22Rv1 (cell line): ENCODE measurements at regions not wholly inside any gene's neighbourhood (a gene's known extent, or its start where the extent isn't known, plus 50 kb on each side); places are given as distances from the start of the nearest gene placed in this dataset.

ENCODE experiments used
- H3K27ac ChIP-seq: fragments of 450-650 bp; 2 replicates; pipeline ENCODE4 v1.5.1; 2017
- ZFX ChIP-seq: fragments of 450-650 bp; IDR thresholded peaks from 2 replicates; pipeline ENCODE4 v1.6.1; 2017; ENCODE audit warnings: antibody characterized with exemption, borderline replicate concordance
- TF ChIP-seq, protein P1 (sequence below): fragments of 450-650 bp; IDR thresholded peaks from 2 replicates; pipeline ENCODE4 v1.5.1; 2017; ENCODE audit warnings: mild to moderate bottlenecking

DNA sequence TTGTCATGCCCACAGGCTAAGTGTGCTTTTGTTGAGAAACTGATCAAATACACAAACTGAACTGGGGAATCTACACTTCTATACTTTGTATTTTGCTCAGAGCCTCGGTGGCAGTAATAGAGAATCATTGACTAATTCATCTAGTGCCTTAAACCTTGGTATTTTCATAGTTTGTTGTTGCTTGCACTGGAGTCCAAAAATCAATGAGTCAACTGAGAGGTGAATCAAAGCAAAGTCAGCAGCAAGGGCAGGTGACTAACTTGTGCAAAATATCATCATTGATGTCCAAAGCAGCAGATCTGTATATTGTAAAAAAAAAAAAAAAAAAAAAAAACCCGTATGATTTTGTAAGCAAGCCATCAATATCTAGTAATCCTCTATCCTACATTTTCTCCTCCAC lies 296.4 kb downstream of the MAP2K6 start:
- TF ChIP-seq, protein P1, sequence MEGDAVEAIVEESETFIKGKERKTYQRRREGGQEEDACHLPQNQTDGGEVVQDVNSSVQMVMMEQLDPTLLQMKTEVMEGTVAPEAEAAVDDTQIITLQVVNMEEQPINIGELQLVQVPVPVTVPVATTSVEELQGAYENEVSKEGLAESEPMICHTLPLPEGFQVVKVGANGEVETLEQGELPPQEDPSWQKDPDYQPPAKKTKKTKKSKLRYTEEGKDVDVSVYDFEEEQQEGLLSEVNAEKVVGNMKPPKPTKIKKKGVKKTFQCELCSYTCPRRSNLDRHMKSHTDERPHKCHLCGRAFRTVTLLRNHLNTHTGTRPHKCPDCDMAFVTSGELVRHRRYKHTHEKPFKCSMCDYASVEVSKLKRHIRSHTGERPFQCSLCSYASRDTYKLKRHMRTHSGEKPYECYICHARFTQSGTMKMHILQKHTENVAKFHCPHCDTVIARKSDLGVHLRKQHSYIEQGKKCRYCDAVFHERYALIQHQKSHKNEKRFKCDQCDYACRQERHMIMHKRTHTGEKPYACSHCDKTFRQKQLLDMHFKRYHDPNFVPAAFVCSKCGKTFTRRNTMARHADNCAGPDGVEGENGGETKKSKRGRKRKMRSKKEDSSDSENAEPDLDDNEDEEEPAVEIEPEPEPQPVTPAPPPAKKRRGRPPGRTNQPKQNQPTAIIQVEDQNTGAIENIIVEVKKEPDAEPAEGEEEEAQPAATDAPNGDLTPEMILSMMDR = no peak
- H3K27ac ChIP-seq = no peak overlapping the region

DNA sequence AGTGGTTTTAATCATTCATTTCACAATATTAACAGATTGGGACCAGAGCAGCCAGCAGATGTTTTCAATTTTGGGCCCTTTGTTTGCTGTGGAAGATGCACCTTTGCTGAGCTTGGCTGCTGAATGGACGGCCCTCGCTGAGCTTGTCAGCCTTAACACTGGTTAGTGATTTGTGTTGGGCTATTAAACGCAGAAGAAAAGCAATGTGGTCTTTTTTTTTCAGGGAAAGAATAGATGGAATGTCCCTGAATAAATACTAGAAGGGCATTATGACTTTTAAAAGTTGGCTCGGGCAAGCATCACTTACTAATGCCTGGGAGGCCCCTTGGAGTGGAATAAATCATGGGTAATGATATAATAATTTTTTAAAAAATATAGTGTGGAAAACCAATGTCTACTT lies 297.0 kb downstream of the MAP2K6 start:
- no peak overlapping the region for H3K27ac ChIP-seq
- no peak for TF ChIP-seq ZFX
- TF ChIP-seq, protein P1 = no peak

DNA sequence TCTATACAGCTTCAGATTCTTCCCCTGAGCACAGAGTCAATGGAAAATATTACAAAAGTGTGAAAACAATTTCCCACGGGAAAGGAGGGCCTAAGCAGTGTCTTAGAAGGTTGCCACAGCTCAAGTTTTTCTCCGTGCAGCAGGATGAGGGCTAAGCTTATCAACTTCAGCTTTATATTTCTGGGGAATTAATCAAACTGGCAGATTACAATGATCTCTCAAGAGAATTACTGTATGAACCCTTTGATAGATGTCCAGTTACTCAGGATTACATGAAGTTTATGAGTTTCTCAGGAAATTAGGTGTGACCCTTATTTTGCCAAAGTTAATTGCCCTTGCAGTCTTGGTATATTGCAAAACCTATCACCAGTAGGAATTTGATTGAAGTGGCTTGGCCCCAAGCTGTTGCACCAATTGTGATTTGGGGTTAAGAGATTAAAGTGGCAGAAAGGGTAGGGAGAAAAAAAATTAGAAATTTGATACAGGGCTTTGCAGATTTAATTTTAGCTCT lies 298.4 kb downstream of the MAP2K6 start:
- no peak overlapping the region for H3K27ac ChIP-seq
- TF ChIP-seq, protein P1 = no peak
- no peak for TF ChIP-seq ZFX

DNA sequence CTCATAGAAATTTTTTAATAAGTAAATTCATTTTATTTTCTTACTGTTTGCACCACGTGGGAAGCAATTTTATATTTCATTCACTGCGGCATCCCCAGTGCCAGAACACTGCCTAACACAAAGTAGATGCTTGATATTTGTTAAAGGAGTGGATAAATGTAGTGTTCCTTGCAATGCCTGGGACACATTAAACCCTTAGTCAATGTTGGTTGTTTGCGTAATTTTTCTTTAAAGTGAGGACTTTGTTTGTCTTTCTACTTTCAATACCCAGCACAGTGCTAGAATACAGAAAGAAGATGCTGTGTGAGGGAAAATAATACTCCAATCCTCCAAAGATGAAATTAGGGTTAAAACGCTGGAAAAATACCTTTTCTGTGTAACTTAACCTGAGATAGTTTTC lies 299.3 kb downstream of the MAP2K6 start:
- TF ChIP-seq, protein P1 = no peak
- no peak for TF ChIP-seq ZFX
- H3K27ac ChIP-seq = no peak overlapping the region

DNA sequence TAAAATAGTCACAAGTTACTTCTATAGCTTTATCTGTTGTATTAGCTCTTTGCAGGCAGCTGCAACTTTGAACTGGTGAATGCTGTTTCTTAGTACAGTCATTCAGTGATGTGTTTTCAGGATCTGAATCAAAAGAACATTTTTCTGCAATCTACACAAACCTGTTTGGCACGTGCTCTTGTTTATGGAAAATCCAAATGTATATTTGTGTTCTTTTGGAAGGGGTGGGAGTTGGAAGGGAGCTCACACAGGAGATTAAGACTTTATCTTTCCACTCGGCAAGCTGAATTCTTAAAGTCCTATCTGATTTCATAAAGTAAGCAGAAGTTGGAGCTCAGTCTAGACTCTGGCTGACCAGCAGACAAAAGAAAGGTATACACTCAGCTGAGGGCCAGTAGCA lies 300.2 kb downstream of the MAP2K6 start:
- H3K27ac ChIP-seq = no peak overlapping the region
- TF ChIP-seq, protein P1 = no peak
- no peak for TF ChIP-seq ZFX

DNA sequence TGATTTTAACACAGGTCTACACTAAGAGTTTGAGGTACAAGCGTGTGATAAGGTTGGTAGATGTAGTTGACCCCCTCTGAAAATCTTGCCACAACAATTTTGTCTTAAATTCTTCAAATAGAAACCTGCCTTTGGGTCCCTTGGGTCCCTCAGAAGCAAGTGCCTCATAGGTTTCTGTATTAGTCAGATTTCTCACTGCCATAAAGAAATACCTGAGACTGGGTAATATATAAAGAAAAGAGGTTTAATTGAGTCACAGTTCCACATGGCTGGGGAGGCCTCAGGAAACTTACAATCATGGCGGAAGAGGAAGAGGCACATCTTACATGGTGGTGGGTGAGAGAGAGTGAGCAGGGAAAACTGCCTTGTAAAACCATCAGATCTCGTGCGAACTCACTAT lies 301.2 kb downstream of the MAP2K6 start:
- H3K27ac ChIP-seq = no peak overlapping the region
- TF ChIP-seq, protein P1 = no peak
- no peak for TF ChIP-seq ZFX

DNA sequence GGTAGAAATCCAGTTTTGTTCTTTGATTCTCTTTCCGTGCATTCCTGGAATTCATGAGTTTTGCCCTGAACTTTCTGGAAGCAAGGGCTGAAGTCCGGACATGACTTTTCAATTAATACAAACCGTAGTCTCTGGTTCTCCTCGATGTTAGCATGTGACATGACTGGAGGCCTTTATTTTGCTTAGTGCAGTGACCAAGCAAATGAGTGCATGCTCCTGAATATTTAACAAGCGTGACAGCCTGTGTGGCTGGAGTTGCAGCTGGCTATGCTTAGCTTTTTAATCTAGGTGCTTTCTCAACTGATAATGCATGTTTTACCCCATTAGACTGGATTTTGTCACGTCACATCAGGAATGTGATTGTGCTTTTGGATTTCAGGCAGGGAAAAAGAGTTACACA lies 302.1 kb downstream of the MAP2K6 start:
- no peak overlapping the region for H3K27ac ChIP-seq
- TF ChIP-seq, protein P1 = no peak
- no peak for TF ChIP-seq ZFX
